Esophagus muscularis mucosa (tissue), 4 donors: ENCODE measurements at regions not wholly inside any gene's neighbourhood (a gene's known extent, or its start where the extent isn't known, plus 50 kb on each side); places are given as distances from the start of the nearest gene placed in this dataset.

Experiments used
- DNase-seq: peaks from one replicate; pipeline ENCODE4 v3.0.0-alpha.2; 2017; ENCODE audit errors: extremely low spot score
- H3K27ac ChIP-seq, 4 donors: fragments of 200-600 bp; sonication (generic); replicated peaks in 1 of 4; 1 replicate in 3 of 4; 2 replicates in 1 of 4; pipeline ENCODE4 v1.5.1; 2016 to 2019; ENCODE audit warnings: mild to moderate bottlenecking in 1 of 4
- H3K27me3 ChIP-seq, 4 donors: fragments of 200-600 bp; sonication (generic); one replicate each; pipeline versions ENCODE4 v1.5.1 to v1.6.0; 2016 to 2019
- H3K36me3 ChIP-seq, 4 donors: fragments of 200-600 bp; sonication (generic); one replicate each; pipeline ENCODE4 v1.5.1; 2016 to 2019
- H3K4me1 ChIP-seq, 4 donors: fragments of 200-600 bp; sonication (generic); one replicate each; pipeline ENCODE4 v1.5.1; 2016 to 2019
- H3K4me3 ChIP-seq, 4 donors: fragments of 200-600 bp; sonication (generic); 1 replicate in 2 of 4; 2 replicates in 2 of 4; pipeline ENCODE4 v1.5.1; 2016 to 2019; ENCODE audit warnings: mild to moderate bottlenecking in 4 of 4, moderate library complexity in 1 of 4
- H3K9me3 ChIP-seq, 4 donors: fragments of 200-600 bp; sonication (generic); 1 replicate in 3 of 4; 2 replicates in 1 of 4; pipeline ENCODE4 v1.5.1; 2016 to 2019
- EP300 ChIP-seq: sonication (generic); formaldehyde crosslinking; IDR thresholded peaks from one replicate; pipeline ENCODE4 v1.6.1; 2017; ENCODE audit warnings: antibody characterized with exemption
- POLR2A ChIP-seq: fragments of 450-650 bp; IDR thresholded peaks from one replicate; pipeline ENCODE4 v1.6.1; 2017; ENCODE audit warnings: antibody characterized with exemption, moderate library complexity, mild to moderate bottlenecking, low read depth
- POLR2AphosphoS5 ChIP-seq, 2 donors: sonication (generic); formaldehyde crosslinking; IDR thresholded peaks; one replicate each; pipeline ENCODE4 v1.6.1; 2017; ENCODE audit warnings: antibody characterized with exemption in 2 of 2
- WGBS: methylation state at CpG from one replicate; pipeline ENCODE4 v1.1.5; 2018; 5-methylcytosine and 5-hydroxymethylcytosine counted together
- intact Hi-C: fragments of 100-400 bp; cut with DNase I; formaldehyde crosslinking; loops from one replicate; pipeline ENCODE4 v1.15.1; 2023
- TF ChIP-seq, protein P1 (sequence below), 3 experiments: fragments of 200-600 bp in 2 of 3; fragments of 450-650 bp in 1 of 3; sonication (generic) in 2 of 3; IDR thresholded peaks; one replicate each; pipeline ENCODE4 v1.5.1; 2017 to 2019; ENCODE audit warnings: antibody characterized with exemption in 3 of 3, mild to moderate bottlenecking in 2 of 3, moderate library complexity in 1 of 3

DNA sequence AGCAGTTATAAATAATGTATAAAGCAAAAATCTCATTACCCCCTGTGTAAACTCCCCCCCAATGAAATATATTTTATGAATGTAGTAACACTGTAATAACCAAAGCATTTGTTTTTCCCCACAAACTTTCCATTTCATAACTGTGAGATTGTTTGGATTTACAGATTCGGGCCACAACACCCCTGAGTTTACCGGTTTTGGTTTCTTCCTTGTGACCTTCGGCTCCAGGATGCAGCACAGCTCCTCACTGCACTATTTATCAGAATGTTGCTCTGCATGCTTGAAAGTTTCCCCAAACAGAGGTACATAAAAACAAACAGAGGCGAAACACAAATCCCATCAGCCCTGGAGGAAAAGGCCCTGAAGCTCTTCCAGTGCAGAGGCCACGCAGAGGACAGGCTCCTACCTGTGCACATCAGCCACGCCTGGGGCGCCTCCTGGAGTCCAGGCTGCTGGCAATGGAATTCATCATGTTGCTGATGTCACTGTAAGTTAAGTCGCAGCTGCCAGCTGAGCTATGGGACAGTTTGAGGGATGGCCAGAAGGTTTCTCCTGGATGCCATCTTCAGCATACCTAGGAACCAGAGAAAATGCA lies 122.0 kb downstream of the LMO4 start:
- 94% methylated on average over 8 of the region's 8 CpGs for WGBS
- Histone ChIP-seq H3K27ac (no peak overlapping the region), H3K27me3 (no peaks in the 10 kb centered on the region), H3K36me3 (no peaks in the 10 kb centered on the region), H3K4me1 (peaks cover 0 to 11% (median 7%) of the 10 kb centered on the region in 4 donors), H3K9me3 (no peaks in the 10 kb centered on the region), H3K4me3 (no peak overlapping the region)
- intact Hi-C loops, result no loop called here
- no peak for DNase-seq
- TF ChIP-seq EP300 (no peak), POLR2AphosphoS5 (IDR thresholded peaks at IDR 0.05) (no peak), POLR2A (no peak)
- TF ChIP-seq, protein P1, sequence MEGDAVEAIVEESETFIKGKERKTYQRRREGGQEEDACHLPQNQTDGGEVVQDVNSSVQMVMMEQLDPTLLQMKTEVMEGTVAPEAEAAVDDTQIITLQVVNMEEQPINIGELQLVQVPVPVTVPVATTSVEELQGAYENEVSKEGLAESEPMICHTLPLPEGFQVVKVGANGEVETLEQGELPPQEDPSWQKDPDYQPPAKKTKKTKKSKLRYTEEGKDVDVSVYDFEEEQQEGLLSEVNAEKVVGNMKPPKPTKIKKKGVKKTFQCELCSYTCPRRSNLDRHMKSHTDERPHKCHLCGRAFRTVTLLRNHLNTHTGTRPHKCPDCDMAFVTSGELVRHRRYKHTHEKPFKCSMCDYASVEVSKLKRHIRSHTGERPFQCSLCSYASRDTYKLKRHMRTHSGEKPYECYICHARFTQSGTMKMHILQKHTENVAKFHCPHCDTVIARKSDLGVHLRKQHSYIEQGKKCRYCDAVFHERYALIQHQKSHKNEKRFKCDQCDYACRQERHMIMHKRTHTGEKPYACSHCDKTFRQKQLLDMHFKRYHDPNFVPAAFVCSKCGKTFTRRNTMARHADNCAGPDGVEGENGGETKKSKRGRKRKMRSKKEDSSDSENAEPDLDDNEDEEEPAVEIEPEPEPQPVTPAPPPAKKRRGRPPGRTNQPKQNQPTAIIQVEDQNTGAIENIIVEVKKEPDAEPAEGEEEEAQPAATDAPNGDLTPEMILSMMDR (IDR thresholded peaks at IDR 0.05), result no peak

DNA sequence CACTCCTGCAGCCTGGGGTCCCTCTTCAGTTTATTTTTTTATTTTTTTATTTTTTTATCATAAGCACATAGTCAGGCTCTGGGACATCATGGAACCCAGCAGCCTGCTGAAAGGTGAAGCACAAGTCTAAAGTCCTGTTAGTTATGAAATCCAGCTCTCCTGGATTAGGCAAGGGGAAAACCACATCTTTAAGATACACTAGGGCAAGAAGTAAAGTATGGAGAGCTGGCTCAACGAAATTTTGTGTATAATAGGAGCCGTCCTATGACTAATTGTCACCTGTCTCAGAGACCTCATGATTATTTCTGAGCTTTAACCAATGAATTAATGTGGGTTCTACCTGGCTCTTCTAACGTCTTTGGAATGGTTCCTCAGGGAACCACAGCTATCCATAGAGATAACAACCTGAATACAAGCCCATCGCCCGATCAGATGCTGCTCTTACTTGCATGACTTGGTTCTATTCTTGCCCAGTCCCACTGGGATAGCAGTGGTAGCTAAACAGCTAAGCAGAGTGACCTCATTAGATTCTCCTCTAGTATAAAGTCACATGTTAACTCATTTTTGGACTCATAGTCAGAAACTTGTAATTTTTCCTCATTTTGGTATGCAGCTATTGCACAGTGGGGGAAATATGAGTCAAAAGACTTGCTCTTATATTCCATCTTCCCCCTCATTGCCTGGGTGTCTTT lies 122.7 kb downstream of the LMO4 start:
- Histone ChIP-seq H3K27me3 (no peaks in the 10 kb centered on the region), H3K27ac (no peak overlapping the region), H3K4me1 (peaks cover 0 to 11% (median 7%) of the 10 kb centered on the region in 4 donors), H3K9me3 (no peaks in the 10 kb centered on the region), H3K4me3 (no peak overlapping the region), H3K36me3 (no peaks in the 10 kb centered on the region)
- TF ChIP-seq, protein P1 (IDR thresholded peaks at IDR 0.05), result no peak
- TF ChIP-seq POLR2A, result no peak
- no peak for TF ChIP-seq EP300
- TF ChIP-seq POLR2AphosphoS5 (IDR thresholded peaks at IDR 0.05), result no peak
- WGBS, result 81% methylated on average over 5 of the region's 5 CpGs
- no peak for DNase-seq
- intact Hi-C loops, result no loop called here

DNA sequence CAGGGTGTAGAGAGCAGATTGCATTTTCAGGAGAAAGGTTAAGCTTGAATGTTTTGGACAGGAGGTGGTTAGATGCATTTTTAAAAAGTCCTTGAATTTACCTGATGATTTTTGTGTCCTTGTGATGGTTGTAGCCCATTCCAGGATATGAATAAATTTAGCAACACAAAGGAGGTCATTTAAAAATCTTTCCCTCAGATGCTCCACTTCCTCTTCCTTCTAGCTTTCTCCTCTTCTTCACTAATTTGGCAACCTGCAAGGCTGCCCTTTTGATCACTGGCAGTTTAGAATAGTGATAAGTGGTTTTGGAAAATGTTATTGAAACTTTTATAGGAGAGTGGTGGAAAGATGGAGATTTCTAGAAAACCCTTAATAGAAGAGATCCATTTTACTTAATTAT lies 124.0 kb downstream of the LMO4 start:
- H3K4me3 ChIP-seq, result no peak overlapping the region
- H3K9me3 ChIP-seq, result no peaks in the 10 kb centered on the region
- peaks cover 0 to 11% (median 7%) of the 10 kb centered on the region in 4 donors for H3K4me1 ChIP-seq
- no peaks in the 10 kb centered on the region for H3K27me3 ChIP-seq
- H3K36me3 ChIP-seq, result no peaks in the 10 kb centered on the region
- no peak for DNase-seq
- no peak overlapping the region for H3K27ac ChIP-seq
- intact Hi-C loops, result no loop called here
- no peak for TF ChIP-seq EP300
- TF ChIP-seq, protein P1 (IDR thresholded peaks at IDR 0.05), result no peak
- TF ChIP-seq POLR2A, result no peak
- no peak for TF ChIP-seq POLR2AphosphoS5 (IDR thresholded peaks at IDR 0.05)

DNA sequence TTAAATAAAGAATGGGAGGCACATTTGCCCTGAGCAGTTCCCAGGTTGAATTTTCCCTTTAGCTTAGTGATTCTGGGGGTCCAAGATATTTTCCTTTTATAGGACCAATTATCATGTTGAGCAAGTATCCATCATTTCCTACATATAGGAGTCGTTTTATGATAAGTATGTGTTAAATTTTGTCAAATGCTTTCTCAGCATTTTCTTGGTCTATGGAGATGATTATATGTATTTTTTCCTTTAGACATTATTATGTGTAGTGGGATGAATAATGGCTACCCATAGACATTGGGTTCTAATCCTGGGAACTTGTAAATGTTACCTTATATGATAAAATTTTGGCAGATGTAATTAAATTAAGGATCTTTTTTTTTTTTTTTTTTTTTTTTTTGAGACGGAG lies 128.7 kb downstream of the LMO4 start:
- intact Hi-C loops, result no loop called here
- 97% methylated on average over 2 of the region's 2 CpGs for WGBS

More for the DNA sequence above, 128.7 kb downstream of the LMO4 start:
- no peaks in the 10 kb centered on the region for H3K36me3 ChIP-seq
- no peaks in the 10 kb centered on the region for H3K27me3 ChIP-seq
- no peaks in the 10 kb centered on the region for H3K4me1 ChIP-seq
- no peak for TF ChIP-seq POLR2AphosphoS5 (IDR thresholded peaks at IDR 0.05)
- TF ChIP-seq POLR2A, result no peak
- TF ChIP-seq EP300, result no peak
- TF ChIP-seq, protein P1 (IDR thresholded peaks at IDR 0.05), result no peak
- no peaks in the 10 kb centered on the region for H3K9me3 ChIP-seq
- no peak overlapping the region for H3K27ac ChIP-seq
- DNase-seq, result no peak
- no peak overlapping the region for H3K4me3 ChIP-seq
